GM18519 (cell line): ENCODE measurements at regions not wholly inside any gene's neighbourhood (a gene's known extent, or its start where the extent isn't known, plus 50 kb on each side); places are given as distances from the start of the nearest gene placed in this dataset.
"Not testable (repeated sequence)": the region's sequence is repeated elsewhere in the genome, so short reads cannot be mapped to it uniquely, and the experiment has no call there.

Source experiments
- ATAC-seq: cut with Tn5 transposase; IDR thresholded peaks from one replicate; pipeline ENCODE4 v1.9.1; 2021; ENCODE audit warnings: mild to moderate bottlenecking, moderate library complexity; ENCODE audit not compliant: unreplicated experiment, low FRiP score

DNA sequence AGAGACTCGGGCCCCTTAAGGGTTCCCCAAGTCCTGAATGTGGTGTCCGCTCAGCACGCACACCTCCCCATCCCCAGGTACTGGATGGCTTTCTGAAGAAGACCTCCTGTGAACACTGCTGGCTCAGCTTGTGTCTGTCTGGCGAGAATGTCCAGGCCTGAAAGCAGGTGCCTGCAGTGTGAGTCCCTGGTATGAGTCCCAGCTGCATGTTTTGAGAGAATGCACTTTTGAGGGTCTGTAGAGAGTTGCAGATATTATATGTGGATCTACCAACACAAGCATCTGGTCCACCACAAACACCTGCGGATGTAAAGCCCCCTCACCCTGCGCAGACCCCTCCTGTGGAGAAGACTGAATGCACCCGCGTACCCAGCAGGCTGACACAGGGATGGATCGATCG lies 1308.9 kb downstream of the TBC1D22A start:
- no peak for ATAC-seq

DNA sequence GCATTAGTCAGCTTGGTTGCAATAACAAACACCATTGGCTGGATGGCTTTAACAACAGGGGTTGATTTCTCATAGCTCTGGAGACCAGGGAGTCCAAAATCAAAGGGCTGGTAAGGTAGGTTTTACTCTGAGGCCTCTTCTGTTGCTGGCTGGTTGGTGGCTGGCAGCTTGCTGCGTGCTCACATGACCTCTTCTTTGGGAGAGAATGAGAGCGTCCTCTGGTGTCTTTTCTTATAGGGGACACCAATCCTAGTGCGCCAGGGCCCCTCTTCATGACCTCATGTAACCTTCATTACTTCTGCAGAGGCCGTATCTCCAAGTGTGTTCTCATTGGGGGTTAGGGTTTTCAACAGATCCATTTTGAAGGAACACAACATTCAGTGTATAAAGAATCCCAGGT lies 1308.3 kb downstream of the TBC1D22A start:
- no peak for ATAC-seq

DNA sequence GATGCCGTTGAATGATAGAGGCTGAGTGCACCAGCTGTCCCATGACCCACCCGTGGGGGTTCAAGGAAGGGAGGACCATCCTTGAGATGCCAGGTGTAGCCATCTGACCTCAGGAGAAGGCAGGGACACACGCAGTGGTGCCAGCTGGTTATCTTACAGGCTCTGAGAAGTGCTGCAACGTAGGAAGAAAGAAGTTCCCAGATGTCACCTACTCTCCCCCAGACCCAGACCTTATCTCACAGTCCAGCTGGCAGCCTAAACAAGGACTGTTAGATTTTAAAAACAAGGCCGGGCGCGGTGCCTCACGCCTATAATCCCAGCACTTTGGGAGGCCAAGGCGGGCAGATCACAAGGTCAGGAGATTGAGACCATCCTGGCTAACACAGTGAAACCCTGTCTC lies 1307.6 kb downstream of the TBC1D22A start:
- no peak for ATAC-seq

DNA sequence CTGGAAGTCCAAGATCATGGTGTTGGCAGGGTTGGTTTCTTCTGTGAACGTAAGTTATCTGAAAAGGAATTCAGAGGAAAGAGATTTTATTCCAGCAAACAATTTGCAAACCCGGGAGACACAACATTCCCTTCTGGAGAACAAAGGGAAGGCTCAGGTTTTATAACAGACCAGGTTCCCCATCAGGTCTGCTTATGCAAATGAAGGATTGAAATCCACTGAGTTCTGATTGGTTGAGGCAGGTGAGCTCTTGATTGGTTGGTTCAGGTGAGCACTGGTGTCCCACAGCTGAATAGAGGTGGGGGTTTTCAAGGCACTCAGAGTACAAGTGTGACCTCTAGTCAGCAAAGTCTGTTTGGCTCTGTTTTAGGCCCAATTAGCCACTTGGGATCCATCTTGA lies 1306.8 kb downstream of the TBC1D22A start:
- ATAC-seq = no peak

DNA sequence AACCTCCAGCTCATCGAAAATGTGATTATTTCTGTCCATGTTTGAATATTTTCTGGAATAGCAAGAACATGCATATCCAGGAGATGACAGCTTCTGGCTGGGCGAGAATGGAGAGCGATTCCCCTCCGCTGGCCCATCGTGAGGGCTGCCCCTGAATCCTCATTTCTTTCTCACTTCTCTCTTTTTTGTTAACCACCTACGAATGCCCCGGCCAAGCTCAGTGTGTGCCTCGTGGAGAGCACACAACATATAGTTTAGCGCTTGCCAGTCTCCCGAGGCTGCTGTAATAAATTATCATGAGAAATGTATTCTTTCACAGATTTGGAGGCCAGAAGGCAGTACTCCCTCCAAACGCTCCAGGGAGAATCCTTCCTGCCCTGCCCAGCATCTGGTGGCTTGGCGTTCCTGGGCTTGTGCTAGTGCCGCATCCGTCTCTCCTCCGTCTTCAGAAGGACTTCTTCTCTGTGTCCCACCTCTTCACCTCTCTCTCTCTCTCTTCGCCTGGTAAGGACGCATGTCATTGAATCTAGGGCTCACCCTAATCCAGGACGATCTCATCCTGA lies 1306.0 kb downstream of the TBC1D22A start:
- no peak for ATAC-seq

DNA sequence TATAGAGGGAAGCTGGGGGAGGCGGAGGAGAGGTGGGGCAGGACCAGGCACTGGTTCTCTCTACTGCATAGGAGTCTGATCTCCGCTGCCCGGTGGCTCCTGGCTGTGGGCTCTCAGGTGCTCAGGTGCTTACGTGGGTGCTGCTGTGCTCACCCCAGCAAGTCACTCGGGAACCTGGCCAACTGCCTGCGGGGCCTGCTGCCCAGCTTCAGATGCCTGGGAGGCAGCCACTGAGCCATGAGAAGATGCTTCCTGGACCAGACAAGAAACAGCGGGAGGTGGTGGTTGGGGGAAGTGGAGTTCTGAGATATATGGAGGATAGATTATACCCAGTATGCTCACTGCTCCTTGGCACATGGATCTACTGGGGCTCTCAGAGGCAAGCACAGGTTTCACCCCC lies 1303.4 kb downstream of the TBC1D22A start:
- ATAC-seq = no peak

DNA sequence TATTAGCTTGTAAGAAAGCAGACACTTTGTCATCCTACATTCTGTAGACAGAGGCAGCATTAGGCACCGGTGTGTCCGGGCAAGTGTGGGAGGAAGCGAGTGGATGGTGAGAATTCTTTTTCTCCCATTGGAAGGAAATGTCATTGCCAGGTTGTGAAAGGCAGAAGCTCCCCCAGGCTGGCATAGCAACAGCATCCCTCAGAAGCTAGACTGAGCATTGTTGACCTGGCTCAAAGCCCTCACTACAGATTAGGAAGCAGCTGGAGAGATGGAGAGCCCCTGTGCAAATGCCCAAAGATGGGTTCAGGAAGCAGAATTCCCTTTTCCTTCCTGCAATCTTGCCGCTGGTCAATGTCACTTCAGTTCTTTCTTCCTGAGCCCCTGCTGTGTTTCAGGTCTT lies 1299.3 kb downstream of the TBC1D22A start:
- no peak for ATAC-seq

DNA sequence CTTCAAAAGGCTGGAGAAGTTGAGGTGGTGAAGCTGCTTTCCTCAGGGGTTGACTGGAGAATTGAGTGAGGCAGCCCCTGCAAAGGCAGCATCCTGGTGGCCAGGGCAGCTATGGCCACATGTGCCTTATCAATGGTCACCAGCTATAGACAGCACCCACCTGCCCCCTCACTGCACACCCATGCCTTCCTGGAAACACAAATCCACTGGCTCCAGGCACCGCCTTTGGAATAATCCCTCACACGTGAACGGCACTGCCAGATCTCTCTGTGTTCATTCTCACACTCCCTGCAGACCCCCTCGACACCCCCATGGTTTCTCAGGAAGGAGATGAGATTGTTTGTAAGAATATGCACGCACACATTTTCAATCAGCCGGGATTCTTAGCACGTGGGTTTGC lies 1297.8 kb downstream of the TBC1D22A start:
- ATAC-seq = no peak

DNA sequence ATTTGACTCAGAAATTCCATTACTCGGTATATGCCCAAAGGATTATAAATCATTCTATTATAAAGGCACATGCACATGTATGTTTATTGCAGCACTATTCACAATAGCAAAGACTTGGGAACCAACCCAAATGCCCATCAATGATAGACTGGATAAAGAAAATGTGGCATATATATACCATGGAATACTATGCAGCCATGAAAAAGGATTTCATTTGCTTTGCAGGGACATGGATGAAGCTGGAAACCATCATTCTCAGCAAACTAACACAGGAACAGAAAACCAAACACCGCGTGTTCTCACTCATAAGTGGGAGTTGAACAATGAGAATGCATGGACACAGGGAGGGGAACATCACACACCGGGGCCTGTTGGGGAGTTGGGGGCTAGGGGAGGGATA lies 1297.1 kb downstream of the TBC1D22A start:
- not testable (repeated sequence) for ATAC-seq

DNA sequence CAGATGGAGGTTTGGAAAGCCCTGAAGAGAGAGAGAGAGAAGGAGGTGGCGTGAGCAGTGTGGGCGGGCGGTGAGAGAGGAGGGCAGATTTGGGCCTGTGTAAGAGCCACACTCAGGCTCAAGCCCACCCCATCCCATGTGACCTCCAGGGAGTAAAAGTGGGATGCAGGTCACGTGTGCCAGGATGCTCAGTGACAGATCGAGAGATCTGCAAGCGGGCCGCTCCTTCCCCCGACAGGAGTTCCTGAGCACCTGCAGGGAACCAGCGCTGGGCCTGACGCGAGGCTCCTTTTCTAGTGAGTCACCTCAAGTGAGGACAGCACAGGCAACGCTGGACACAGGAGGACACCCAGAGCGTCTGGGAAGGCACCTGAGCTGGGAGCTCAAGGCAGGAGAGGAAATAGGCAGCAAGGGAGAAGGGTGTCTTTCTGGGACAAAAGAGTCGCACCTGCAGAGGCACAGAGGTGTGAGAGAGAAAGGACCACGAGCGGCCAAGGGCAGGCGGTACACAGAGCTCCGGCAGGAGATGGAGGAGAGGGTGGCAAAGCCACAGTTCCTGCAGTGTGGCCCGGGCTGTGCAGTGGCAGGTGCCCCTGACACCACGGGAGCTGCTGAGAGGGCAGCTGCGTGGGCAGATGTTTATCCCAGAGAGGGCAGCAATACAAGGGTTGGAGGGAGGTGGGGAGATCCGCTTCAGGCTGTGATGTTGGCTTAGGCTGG lies 1294.8 kb downstream of the TBC1D22A start:
- no peak for ATAC-seq

DNA sequence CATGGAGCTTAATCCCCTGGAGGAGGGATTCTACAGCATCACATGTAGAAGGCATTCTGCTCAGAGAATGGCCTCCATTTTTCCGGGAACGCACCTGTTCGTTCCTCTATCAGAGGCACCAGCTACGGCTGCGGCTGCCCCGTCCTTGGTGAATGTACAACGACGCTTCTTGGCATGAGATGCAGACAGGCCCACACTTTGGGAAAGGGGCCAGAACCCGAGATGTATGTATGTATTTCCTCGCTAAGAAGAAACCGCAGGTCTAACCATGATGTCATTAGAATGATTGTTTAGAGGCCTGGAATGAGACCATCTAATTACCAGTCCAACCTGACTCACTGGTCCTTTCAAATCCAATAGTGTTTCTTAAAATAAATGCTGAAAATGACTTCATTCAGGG lies 1293.4 kb downstream of the TBC1D22A start:
- no peak for ATAC-seq

DNA sequence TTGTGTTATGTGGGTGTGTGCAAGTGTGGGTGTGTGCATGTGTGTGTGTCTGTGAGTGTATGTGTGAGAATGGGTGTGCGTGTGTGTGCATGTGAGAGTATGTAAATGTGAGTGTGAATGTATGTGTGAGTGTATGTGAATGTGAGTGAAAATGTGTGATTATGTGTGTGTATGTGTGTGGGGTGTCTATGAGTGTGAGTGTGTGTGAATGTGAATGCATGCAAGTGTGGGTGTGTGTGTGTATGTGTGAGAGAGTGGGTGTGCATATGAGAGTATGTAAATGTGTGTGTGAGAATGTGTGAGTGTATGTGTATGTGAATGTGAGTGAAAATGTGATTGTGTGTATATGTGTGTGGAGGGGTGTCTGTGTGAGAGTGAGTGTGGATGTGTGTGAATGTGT lies 1292.7 kb downstream of the TBC1D22A start:
- no peak for ATAC-seq

DNA sequence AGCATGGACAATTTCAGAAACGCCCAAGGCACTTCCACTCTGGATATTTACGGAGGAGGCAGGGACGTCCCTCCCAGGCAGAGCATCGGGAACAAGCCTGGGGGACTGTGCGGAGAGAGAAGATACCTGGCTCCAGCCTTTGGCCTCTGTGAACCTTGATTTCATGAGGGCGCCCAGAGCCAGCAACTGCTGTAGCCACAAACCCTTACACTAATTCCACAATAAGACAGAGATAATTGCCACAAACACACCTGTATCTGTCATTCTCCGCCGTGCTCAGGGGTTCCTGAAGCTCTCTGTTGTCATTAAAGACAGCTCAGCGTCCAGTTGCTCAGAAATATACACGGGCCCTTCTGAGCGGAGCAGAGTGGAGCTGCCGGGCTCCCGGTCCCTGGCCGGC lies 1292.1 kb downstream of the TBC1D22A start:
- no peak for ATAC-seq

DNA sequence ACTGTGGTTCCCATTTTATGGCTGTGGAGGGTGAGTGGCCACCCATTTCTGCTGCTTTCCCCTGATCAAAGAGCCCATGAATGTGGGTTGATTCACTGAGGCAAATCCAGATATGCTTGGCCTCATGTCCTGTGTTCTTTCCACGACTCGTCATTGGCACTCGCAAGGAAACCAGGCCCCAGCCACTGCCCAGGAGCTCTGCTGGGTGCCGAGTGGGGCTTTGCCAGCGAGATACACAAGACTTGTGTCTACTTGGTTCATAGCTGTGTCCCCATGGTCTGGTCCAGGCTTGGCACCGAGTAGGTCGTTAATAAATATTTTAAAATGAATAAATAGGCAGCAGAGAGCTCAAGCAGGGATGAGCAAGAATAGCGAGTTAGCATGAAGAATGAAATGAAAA lies 1291.5 kb downstream of the TBC1D22A start:
- ATAC-seq = no peak

DNA sequence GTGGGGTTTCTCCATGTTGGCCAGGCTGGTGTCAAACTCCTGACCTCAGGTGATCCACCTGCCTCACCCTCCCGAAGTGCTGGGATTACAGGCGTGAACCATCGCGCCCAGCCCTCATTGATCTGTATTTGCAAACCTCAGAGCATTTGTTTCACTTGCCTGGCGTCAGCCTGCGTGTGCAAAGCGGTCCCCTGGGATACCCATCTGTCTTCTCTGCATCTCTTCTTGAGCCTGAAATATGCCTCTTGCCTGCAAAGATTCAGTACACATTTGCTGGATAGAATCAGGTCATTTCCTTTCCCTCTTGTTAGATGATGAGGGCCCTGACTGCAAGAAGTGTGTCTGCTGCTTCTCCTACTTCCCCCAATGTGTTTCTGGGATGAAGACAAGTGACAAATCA lies 1291.0 kb downstream of the TBC1D22A start:
- ATAC-seq = no peak

DNA sequence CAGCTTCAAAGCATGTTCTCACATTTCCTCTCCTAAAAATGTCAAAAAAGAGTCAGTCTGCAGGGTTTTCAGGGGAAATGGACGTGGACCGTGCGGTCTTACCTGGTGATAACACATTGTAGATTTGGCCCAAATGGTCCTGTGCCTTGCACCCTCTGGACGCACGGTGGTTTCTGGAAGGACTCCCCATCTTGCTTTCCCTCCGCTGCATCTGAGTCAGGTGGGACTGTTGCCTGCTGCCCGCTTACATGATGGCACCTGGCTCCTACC lies 1290.1 kb downstream of the TBC1D22A start:
- no peak for ATAC-seq

DNA sequence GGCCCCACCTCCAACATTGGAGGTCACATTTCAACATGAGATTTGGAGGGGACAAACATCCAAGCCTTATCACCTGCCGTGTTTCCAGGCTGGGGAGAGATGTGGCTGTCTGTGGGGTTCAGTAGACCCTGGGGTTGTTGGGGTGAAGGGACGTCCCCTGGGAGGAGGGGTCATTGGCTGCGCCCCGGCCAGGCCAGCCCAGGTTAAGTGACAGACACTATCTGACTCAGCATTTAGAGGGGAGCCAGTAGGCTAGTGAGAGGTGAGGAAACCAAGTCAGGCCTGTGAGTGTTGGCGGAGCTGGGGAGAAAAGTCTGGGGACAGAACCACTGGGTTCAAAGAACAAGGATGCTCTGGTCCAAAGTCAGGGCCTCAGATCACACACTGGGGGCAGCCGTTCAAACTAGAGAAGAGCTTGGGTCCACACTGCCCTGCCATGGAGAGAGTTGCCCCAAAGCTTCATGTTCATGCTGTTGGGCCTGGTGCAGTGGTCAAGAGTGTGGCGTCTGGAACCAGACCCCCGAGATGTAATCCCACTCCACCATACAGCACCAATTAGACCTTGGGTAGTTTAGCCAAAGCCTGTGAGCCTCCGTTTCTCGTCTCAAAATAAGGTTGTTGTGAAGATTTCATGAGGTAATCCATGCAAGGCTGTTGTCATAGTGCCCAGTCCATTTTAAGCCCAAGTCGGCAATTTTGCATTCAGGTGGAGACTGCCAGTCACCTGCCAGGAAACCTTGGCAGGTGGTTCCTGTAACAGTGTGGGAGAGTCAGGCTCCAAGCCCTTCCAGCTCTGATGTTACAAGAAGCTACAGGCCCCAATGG lies 1289.6 kb downstream of the TBC1D22A start:
- ATAC-seq = no peak

DNA sequence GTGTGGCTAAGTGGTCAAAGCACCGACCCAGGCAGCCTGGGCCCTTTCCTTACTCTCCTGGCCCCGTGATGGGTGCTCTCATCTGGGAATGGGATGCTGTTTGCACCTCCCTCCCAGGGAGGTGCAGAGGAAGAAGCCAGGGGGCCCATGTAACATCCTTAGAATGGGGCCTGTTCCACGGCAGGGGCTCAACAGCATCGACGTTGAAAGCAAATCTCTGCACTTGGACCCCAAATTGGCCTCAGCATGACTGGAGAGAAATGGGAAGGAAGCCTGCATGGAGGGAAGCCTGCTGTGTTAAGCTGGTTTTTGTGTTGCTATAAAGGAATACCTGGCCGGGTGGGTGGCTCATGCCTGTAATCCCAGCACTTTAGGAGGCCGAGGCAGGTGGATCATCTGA lies 1288.4 kb downstream of the TBC1D22A start:
- ATAC-seq = no peak

DNA sequence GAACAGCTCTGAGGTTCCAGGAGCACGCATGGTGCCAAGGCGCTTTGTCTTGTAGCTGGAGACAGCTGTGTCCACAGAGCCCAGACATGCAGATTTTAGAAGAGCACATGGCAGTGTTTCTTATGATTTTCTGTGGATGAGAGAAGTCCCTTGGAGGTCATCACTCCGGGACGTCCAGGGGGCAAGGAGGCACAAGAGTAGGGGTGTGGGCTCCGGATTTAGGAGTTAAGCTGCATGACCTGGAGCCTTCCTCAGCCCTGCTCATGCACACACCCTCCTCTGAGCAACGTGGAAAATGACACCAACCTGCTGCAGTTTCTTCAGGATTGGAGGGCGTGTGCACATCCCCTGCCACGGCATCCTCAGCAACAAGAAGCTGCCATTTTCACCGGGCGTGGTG lies 1286.7 kb downstream of the TBC1D22A start:
- no peak for ATAC-seq

DNA sequence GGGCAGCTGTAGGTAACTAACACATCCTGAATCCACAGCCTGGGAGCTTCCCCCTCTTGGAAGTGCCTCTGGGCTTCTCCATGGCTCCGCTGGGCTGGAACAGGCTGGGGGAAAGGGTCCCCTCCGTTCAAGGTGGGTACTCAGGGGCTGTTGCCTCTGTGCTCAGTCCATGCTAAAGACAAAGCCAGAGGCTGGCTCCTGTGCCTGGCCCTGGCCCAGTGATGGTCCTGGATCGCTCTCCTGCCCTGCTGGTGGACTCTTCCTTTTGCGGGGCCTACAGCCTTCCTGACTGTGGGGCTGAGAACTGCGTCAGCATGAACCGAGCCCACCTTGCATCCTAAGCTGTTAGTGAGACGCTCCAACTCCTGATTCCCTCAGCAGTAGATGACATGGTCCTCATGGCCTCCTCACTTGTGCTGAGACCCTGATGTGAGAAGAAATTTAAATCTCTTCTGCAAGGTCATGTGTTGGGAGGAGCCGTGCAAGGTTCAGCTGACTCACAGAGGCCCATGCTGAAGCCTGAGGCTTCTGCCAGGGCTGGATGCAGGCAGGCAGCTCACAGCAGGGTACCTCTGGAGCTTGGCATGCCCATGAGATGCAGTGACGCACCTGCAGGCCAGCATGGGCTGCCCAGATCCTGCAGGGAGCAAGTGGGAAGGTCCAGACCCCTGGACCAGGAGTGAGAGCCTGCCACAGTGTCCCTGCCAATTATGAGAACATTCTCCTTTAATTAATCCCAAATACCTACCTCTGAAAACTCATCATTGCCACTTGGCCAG lies 1285.5 kb downstream of the TBC1D22A start:
- no peak for ATAC-seq

DNA sequence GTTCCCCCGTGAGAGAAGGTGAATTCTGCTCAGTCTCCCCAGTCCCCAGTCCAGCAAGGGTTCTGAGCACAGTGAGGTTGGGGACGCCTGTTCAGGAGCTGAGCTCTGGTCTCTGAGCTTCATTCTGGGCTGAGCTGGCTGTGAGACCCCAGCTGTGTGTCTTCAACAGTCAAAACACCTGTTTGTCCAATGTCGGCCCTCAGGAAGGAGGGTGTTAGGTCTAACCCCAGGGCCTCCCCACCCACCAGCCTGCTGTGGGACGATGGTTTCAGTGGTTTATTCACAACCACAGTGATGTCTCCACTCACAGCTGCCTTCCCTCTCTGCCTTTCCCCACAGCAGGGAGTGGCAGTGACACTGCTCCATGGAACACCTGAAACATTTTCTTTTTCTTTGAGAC lies 1282.9 kb downstream of the TBC1D22A start:
- no peak for ATAC-seq
